ENCODE measurements at regions not wholly inside any gene's neighbourhood (a gene's known extent, or its start where the extent isn't known, plus 50 kb on each side); places are given as distances from the start of the nearest gene placed in this dataset.

DNA sequence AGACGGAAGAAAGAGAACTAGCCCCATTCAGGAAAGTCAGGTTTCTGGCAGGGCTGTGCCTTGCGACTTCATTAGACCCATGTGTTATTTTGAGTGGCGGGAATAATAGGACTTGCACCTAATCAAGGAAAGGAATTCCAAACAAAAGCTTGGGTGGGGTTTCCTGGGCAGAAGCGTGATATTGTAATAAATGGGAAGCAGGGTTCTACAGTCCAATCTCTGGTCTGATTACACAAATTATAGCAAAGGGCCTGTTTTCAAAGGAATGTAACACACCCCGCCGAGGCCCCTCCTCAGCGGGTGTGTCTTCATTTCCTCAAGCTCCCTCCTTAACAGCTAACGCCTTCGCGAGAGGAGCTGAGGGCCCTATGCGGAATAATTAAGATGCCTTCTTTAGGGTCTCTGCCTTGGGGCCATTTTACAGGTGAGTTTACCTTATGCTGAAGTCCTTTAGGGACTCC lies 396.0 kb upstream of the C2CD4B start:
- TF ChIP-seq, protein P1, sequence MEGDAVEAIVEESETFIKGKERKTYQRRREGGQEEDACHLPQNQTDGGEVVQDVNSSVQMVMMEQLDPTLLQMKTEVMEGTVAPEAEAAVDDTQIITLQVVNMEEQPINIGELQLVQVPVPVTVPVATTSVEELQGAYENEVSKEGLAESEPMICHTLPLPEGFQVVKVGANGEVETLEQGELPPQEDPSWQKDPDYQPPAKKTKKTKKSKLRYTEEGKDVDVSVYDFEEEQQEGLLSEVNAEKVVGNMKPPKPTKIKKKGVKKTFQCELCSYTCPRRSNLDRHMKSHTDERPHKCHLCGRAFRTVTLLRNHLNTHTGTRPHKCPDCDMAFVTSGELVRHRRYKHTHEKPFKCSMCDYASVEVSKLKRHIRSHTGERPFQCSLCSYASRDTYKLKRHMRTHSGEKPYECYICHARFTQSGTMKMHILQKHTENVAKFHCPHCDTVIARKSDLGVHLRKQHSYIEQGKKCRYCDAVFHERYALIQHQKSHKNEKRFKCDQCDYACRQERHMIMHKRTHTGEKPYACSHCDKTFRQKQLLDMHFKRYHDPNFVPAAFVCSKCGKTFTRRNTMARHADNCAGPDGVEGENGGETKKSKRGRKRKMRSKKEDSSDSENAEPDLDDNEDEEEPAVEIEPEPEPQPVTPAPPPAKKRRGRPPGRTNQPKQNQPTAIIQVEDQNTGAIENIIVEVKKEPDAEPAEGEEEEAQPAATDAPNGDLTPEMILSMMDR (IDR thresholded peaks at IDR 0.05): no peak
- TF ChIP-seq POLR2A (IDR thresholded peaks at IDR 0.05): no peak

Data from heart left ventricle (tissue), 13 donors.